ENCODE measurements at regions not wholly inside any gene's neighbourhood (a gene's known extent, or its start where the extent isn't known, plus 50 kb on each side); places are given as distances from the start of the nearest gene placed in this dataset.

DNA sequence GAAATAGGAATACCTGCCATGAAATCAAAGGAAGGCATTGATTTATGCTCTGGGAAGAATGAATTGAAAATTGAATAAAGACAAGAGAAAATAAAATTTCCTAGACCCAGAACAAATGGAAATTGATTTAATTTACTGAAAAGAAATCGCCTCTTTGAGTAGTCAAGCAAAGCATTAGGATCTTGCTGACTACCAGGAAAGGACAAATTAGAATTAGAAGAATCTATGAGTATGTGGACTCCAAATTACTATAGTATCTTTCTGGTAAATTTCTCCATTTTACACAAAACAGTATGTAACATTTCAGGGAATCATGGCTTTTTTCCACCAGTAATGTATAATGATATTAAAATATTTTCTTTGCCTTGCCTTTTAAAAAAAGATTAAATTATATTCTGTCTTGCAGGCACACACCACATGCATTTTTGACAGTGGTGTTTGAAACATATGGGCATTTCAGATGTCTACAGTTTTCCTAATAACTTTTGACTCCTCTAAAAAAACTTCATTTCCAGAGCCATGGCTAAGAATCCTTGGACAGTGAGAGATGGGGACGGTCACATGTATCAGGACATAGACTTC, 768.7 kb upstream of the NRSN1 start:
- DNase-seq (ENCODE audit: low spot score): no peak

DNA sequence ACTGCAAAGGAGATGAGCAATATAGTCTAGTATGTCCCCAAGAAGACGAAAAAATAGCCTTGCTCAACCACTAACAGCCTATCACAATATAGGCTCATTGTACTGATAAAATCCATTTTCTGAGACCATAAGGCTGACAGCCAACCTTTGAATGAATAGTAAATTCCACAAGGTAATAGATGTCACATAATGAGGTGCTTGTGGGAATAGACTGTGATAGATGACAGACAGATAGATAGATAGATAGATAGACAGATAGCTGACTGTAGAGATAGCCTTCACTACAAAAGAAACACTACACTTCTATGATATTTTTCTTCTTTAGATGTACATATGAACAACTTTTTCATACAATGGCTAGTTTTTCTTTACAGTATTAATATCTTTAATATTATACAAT, 760.3 kb upstream of the NRSN1 start:
- DNase-seq (ENCODE audit: low spot score): no peak

DNA sequence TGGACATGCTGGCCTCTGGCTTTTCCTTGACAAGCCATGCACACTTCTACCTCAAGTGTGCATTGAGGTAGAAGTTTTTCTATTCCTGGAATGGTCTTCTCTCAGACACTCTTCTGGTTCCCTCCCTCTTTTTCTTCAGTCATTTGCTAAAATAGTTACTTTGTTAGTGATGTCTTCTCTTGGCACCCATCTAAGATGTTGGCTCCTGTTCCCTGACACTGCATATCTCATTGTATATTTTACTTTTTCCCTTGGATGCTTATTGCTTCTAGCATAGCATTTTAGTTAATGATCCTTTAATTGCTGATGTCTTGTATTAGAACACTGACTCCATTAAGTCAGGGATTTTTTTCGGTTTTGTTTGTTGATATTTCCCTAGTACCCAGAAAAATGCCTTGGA, 758.7 kb upstream of the NRSN1 start:
- no peak for DNase-seq (ENCODE audit: low spot score)

DNA sequence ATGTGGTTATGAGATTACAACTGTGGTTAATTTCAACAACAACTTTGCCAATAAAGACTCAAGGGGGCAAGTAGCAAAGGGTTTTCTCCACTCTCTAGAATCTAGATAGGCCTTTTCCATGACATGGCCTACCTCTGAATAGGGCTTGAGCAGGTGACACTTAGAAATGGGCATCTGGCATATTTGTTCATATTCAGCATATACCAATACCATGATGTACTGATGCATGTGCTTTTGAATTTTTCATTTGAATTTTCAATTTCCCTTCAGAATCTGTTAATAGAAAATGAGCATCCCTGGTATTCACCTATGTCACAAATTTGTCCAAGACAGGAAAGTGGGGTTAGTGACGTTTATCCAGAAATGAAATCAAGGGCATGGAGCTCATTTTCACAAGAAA, 757.5 kb upstream of the NRSN1 start:
- no peak for DNase-seq (ENCODE audit: low spot score)

DNA sequence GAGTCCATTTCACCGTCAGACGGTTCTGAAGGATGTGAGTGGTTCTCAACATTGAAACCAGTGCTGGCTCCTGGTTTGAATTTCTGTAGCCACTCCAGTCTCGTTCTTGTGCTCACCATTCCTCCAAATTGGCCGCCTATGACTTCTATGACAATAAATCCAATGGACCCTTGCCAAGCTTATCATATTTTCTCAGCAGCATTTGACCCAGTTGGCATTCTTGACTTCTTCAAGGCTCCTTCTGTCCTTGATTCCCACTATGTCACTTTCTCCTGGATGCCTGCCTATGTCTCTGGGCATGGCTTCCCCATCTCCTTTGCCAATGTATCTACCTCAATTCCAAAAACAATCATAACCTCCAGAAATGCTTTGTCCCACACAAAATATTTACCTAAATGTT, 756.0 kb upstream of the NRSN1 start:
- no peak for DNase-seq (ENCODE audit: low spot score)

DNA sequence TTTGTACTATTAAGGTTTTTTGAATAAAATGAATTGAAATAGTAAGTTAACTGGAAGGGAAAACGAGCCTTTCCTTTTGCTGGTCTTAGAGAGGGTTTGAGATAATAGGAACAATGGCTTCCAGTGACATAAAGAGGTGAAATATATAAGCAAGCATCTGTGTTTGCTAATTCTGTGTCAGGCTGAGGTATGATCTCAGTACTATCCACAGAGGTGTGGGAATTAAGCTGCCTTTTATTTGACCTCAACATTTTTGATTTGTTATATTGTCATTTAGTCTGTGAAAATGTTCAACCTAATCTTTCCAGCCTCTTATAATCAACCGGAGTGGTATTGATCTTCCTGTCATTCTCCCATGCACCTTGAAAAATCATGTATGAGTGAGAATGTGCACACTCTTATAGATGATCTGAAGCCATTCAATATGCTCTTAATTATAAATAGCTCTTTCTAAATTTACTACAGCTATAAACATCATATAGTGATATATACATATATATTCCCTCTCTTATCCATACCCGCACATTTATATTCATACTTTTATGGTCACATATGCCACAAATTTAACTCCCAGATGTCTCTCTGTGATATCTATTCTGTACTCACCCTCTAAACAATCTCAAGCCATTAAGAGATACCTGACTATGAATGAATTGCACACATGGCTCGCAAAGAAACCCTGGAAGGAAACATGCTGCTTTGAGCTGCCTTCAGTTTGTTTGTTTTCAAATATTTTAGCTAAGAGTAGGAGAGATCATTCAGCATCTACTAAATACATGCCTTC, 754.7 kb upstream of the NRSN1 start:
- DNase-seq (ENCODE audit: low spot score): no peak

DNA sequence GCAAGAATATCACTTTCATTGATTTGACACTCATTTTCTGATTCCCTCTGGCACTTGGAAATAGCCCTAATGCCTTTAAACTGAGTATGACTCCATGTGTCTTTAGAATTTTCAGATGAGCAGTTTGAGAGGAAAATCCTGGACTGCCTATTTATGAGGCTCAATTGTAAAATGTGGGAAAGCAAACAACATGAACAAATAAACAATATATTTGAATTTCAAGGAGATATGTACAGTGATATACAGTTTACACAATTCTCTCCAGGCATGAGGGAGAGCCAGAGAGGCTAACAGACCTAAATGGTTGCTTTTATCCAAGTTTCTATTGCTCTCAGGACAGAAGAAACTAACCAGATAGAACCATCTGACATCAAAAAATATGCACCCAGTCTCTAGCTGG, 748.2 kb upstream of the NRSN1 start:
- no peak for DNase-seq (ENCODE audit: low spot score)

DNA sequence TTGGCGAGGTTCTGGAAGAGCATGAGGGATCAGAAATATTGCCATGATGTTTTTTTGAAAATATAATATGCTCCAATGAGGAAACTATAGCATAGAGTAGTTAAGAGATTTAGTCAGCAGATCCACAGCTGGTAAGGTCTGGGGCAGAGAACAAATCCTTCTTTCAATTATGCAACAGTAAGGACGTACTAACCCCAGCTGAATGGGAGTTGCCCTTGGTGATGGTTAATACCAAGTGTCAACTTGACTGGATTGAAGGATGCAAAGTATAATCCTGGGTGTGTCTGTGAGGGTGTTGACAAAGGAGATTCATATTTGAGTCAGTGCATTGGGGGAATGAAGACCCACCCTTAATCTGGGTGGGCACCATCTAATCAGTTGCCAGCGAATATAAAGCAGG, 745.5 kb upstream of the NRSN1 start:
- DNase-seq (ENCODE audit: low spot score): no peak

DNA sequence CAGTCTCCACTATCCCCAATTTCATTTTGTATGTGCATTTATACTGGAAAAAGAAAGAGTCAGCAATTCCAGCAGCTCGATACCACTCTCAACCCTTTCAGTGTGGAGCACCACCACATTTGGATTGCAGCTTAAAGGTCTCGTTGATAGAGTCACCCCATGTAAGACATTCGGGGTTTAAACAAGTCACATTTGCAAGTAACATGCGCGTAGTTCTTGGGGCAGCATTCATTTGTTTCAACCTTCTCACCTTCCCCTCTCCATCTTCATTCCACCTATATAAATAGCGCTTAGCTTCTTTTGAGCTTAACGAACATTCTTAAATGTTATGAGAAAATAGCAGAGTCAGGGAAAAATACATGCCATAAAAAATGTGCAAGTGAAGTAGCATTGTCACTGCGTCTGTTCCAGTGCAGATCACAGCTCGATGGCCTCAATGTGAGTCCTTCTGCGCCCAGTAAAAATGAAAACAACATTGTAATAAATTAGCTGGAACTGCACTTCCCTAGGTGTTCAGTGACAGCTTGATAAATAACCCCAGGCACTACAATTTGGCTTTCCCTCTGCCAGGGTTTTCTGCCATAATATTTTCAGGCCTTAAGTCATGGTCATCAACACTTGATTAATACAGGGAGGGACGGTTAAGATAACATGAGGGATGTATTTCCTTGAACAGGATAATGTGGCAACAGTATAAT, 737.8 kb upstream of the NRSN1 start:
- no peak for DNase-seq (ENCODE audit: low spot score)

DNA sequence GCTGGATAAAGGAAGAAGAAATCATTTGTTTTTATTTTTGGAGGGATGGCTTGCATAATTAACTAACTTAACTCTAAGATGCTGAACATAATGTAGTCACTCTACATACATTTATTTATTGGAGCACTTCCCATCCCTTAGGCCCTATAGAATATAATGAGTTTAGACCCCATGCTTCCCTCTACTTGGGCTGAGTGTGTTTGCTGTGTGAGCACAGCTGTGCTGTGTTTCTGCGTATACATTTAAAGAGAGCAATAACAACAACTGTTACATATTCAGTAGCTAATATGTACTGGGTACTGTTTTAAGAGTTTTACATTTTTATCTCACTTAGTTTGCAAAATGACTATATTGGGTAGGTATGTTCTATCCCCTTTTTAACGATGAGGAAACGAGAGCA, 736.6 kb upstream of the NRSN1 start:
- DNase-seq (ENCODE audit: low spot score): no peak

DNA sequence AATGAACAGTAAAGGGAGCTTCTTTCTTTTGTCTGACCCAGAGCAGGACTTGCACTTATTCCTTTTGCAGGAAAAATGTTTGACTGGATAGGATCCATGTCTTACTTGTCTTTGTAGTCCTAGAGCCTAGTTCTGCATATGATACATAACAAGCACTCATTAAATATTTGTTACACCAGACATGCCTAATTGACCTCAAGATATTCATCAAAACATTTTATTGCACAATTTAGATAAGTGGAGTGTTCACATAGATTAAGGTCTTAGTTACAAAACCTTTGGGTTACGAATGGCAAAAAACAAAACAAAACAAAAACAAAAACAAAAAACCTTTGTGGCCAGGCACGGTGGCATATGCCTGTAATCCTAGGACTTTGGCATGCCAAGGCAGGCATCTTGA, 735.8 kb upstream of the NRSN1 start:
- no peak for DNase-seq (ENCODE audit: low spot score)

DNA sequence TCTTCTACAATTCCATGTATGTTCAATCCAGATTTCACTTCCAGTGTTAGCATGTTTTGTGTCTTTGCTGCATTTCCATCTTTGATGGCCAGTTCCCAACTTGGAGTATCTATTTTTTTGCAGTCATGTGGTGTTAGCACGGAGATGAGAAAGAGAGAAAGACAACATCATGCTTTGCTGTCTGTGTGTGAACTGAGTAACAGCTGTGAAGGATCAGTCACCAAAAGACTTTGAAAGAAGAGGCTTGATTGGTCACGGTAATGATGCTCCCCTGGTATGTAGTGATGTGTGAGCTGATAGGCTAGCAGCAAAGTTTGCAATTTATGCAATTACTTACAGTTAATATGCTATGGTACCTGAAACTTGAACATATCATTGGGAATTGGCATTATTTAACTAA, 731.3 kb upstream of the NRSN1 start:
- DNase-seq (ENCODE audit: low spot score): no peak

DNA sequence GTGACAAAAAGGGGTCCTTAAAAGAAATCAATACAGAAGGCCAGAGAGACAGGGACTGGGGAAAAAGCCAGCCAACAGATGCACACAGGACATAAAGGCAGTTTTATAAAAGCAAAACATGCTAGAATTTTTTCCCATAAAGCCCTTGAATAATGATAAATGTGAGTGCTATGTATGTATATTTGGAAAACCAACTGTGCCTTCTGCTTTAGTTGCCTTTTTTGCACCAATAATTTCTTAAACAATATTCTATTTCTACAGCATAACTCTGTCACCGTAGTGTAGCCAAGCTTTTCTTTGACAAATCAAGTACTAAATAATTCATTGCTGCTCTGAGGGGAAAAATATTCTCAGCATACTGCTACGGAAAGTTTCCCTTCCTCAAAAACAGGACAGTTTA, 730.6 kb upstream of the NRSN1 start:
- DNase-seq (ENCODE audit: low spot score): no peak

DNA sequence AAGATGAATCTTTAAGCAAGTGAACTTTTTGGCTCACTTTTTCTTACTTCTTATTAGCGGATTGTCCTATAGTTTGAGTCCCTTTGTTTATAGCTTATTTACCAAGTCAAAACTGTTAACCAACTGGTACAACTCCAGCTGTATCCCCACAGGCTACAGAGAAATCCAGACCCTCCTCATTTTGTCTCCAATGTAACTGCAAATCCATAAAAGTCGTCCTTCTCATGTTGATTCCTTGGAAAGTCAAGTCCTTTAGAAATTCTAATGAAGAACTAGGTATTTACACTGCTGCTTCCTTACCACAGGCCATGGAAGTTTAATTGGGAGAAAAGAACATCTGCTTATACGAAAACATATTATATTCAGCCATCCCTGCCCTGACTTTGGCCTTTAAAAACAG, 729.1 kb upstream of the NRSN1 start:
- no peak for DNase-seq (ENCODE audit: low spot score)

DNA sequence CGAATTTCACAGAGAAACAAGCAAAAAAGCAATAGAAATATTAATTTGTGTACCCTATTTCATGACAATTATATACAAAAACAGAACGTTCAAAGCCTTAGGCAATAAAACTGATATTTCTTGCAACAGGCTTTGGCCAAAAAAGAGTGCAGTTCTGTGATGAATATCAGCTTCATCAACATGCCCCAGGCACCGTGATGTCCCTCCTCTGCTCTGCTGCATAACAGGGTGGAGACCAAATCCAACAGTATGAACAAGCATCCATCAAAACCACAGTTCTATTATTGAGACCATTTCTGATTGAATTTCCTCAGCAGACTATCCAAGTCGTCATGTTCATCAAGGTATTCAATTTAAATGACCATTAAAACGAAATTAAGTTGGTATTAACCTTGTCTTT, 722.6 kb upstream of the NRSN1 start:
- no peak for DNase-seq (ENCODE audit: low spot score)

DNA sequence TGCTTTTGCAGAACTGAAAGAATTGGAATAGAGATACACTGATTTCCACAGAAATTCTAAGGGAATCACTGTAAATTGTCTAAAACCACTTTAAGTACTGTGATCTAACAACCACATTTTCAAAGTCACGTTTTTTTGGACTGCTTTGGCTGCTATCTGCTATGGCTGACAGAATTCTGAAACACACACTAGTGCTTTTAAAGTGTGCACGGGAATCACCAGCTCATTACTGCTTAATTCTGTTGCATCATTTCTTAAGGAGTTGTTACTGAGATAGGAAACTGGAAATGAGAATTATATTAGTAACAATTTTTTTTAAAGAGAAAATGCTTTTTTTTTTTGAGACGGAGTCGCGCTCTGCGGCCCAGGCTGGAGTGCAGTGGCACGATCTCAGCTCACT, 716.5 kb upstream of the NRSN1 start:
- no peak for DNase-seq (ENCODE audit: low spot score)

DNA sequence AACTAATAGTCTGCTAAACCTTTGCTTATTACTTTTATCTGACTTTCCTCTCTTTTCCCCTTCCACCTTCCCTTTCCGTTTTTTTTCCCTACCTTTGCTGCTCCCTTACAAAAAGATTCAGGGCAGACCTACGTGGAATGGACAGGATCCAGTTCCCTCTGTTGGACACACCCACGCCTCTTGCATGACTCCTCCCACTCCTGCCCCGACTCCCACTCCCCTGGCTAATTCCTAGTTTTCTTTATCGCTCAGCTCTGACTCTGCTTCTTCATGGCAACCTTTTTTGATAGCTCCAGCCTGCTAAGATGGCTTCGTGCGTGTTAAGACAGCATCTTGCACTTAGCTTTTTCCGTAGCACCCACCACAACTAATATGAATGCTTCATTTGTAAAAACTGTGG, 715.6 kb upstream of the NRSN1 start:
- DNase-seq (ENCODE audit: low spot score): no peak

DNA sequence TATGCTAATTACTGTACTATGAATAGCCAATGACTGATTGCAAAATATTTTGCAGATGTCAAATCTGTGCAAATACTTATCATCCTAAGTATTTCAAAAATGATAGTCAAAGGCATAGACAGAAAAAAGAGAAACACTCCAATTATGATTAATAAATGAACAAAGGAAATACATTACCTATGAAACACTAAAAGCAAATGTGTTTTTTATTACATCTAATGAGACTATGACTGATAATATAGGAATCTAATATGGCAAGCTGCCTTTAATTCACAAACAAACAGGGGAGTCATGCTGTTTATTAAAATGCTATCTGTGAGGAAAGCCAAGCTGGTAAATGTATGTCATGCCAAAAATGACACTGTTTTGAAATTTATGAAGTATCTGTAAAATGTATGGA, 713.2 kb upstream of the NRSN1 start:
- DNase-seq (ENCODE audit: low spot score): no peak

DNA sequence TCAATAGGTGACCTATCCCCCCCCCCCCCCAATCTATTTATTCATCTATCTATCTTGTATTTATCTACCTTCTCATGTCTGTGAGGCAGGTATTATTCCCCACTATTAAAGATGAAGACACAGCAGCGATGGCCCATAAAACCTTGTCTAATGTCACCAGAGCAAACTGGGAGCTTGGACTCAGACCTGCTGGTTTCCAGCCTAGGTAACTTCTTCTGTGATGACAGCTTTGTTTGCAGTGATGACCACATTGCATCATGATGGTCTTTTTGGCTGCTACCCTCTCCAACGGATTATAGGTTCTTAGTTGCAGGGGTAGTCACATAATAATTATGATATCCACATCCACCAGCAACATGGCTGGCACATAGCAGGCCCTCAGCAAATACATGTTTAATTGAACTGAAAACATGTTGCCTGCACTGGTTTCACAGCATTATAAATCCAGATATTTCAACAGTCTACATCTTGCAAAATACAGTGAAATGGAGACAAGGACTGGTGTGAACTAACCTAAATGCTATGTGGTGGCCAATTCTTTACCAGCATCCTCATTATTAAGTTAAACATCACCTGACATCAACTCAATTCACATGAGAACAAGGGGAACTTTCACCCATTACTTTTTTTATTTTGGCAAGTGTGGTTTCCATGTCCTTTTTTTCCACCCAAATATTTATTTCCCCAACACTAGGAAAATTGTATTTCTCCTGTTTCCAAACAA, 712.5 kb upstream of the NRSN1 start:
- DNase-seq (ENCODE audit: low spot score): no peak

DNA sequence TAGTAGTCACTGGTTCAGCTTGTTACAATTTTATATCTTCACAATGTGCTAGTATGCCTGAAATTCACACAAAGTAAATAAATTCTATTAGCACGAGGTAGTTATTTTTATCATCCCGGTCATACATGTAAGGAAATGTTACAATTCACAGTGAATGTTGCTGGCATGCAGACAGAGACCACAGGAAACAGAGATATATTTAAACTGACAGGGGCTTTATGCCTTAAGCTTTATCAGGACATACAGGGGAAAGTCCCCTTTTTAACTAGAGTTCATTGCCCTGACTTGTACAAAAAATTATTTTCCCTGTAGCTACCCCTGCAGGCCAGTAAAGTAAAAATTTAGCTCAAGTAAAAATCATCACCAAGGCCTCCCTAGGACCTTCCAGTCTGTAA, 712.0 kb upstream of the NRSN1 start:
- peak; percentile 5 for DNase-seq (ENCODE audit: low spot score)

DNA sequence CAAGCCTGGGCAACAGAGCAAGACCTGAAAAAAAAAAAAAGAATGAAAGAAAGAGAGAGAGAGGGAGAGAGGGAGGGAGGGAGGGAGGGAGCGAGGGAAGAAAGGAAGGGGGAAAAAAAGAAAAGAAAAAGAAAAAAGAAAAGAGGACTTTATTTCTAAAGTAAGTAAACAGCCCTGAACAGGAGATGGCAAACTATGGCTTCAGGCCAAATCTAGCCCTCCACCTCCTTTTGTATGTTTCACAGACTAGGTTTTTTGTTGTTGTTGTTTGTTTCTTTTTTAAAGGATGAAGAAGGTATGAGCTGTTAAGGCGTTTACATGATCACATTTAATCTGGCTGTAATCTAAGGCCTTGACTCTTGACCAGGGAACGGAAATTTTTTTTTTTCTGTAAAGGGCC, 711.1 kb upstream of the NRSN1 start:
- no peak for DNase-seq (ENCODE audit: low spot score)

DNA sequence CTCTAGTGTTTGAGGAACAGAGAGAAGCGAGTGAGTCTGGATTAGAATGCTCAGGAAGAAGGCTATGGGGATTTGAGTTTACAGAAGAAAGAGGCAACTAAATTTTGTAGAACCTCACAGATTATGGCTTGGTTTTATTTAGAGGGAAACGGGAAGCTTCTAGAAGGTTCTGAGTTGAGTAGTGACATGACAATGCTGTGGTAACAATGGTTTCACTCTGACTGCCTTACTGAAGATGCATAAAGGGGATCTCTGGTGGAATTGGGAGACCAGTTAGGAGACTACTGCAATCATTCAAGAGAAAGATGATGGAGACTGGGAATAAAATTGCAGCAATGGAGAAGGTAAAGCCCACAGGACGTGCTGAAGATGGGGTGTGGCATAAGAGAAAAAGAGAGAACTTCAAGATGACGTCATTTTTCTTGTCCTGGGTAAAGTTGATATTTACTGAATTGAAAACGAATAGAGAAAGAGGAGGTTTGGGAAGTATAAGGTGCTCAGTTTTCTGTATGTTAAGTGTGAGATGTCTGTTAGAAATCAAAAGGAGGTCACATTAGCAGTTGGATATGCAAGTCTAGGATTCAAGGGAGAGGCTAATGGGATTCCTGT, 710.1 kb upstream of the NRSN1 start:
- no peak for DNase-seq (ENCODE audit: low spot score)

DNA sequence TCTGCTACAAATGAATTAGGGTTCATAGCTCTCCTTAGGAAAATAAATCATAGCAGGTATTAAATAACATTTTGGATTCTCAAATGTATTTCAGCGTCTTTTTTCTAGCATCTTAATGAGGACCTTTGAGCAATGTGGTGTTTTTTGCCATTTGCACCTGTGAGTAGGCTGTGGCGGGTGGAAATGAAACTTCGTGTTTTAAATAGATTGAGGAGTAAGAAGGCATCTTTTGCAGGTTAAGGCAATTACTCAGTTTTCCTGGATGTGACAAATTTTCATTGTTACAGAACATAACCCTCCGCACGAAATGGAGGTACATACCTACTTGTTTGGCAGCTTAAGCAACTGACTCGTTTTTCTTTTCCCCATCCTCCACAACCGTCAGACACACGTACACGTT, 708.9 kb upstream of the NRSN1 start:
- no peak for DNase-seq (ENCODE audit: low spot score)
